SHP77 (cell line): ENCODE measurements at regions not wholly inside any gene's neighbourhood (a gene's known extent, or its start where the extent isn't known, plus 50 kb on each side); places are given as distances from the start of the nearest gene placed in this dataset.

Source experiments
- DNase-seq, 2 experiments: peaks; one replicate each; lab custom pipeline; 2025; lab: John Stamatoyannopoulos, UW

- no peak for DNase-seq
Measured at GRCh38 chr12:88633312-88633711, 53.0 kb upstream of the KITLG start.

GRCh38 chr12:88630561-88630960 is 50.3 kb upstream of the KITLG start:
- DNase-seq, result no peak
